GM18508 (cell line): ENCODE measurements at regions not wholly inside any gene's neighbourhood (a gene's known extent, or its start where the extent isn't known, plus 50 kb on each side); places are given as distances from the start of the nearest gene placed in this dataset.

Source experiments
- ATAC-seq: cut with Tn5 transposase; IDR thresholded peaks from one replicate; pipeline ENCODE4 v1.9.1; 2021; ENCODE audit warnings: moderate number of reproducible peaks; ENCODE audit not compliant: insufficient read depth, unreplicated experiment

DNA sequence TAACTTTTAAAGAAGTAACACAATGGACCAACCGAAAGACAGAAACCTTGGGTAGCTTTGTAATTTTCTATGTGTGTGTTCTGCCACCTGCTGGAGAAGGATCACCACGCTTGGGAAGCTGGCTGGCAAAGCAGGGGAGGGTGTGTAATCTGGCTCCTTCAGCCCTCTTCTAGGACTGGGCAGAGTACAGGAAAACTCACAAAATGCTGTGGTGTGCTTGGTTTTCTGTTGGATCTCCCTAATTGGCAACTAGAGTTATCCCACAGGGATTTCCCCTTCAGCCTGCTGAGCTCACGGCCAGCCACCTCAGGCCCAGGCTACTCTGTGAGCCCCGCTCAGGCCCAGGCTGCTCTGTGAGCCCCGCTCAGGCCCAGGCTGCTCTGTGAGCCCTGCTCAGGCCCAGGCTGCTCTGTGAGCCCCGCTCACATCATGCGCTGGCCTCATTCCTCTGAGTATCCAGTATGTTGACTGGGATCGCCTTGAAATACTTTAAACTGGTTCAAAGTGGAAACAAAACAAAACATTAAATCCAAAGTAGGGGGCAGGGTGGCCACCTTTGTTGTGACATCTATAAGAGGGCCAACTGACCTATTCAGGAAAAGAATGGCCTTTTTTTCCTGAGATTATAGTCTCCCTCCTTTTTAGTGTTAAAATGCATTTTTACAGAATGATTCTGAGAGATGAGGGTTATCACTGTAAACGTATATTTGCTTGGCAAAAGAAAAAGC lies 52.0 kb upstream of the RNU6-8 start:
- ATAC-seq, result no peak

DNA sequence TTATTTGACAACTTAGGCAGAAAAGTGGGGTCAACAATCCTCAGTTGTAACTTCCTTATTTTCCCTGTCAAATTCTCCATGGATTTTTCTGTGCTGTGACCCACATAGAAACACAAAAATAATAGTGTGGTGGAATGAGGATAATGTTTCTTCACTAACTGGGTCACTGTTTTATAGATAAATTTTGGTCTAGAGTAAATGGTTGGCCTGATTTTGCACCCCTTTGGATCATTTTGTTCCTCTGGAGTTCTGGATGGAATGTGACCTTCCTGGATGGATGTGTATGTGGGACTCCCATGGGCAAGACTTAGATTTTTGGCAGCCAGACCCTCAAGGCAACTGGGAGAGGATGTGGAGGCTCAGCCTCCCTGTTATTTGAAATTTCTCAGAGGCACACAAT lies 52.7 kb upstream of the RNU6-8 start:
- no peak for ATAC-seq

DNA sequence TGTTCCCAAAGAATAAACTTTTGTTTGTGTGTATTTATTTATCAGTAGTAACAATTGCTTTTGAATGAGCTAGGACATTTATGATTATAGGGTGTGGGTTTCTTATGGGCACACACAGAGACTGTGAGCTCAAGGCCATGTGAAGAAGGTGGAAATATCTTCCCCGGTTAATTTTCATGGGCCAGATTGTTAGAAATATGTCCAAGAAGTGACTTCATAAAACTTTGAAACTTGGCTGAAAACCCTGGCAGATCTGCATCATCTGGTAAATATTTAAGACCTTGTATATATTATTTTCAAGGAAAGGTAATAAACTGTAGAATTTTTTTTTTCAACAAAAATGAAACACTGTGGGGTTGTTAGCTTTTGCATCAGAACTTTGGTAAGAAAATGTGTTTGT lies 53.5 kb upstream of the RNU6-8 start:
- no peak for ATAC-seq

- no peak for ATAC-seq
Measured at GRCh38 chr14:32258336-32258993, 55.4 kb upstream of the RNU6-8 start.

DNA sequence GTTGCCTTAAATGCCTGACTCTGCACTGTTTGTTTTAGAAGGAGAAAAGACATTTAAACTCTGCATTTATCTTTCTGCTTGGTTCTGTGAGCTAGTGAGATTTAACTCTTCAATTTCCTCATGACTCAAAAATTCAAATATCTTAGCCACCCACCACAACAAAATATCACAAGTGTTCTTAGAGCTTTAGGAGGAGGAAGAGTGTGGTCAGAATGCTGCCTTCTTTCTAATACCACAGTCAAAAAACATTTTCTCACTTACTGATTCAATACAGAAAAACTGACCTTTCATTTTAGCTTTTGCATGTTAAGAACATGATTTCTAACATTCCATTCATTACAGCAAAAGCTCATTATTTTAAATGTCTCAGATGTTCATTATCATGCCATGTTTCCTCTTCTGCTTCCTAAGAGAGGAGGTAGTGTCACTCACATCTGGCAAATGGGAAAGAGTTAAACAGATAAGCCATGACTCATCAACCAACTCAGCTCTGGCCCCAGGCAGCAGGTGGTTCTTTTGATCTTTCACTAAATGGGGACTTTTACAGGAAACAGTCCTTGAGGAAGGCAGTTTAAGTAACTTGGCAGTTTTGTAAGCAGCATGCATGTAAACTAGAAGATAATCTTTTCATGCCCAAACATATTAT lies 56.4 kb upstream of the RNU6-8 start:
- peak; percentile 78 for ATAC-seq

GRCh38 chr14:32263939-32264567 lies 61.0 kb upstream of the RNU6-8 start:
- no peak for ATAC-seq

DNA sequence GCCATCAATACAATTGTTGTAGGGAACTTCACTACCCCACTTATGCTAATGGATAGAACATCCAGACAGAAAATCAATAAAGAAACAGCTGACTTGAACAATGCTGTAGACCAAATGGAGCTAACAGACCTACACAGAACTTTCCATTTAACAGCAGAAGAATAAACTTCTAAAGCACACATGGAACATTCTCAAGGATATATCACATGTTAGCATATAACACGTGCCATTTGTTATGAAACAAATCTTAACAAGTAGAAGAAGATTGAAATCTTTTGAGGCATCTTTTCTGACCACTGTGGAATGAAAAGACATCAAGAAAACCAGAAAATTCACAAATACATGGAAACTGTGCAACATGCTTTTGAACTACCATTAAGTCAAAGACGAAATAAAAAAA lies 62.5 kb upstream of the RNU6-8 start:
- ATAC-seq, result no peak

- no peak for ATAC-seq
Measured at GRCh38 chr14:32277998-32278397, 51.1 kb upstream of the AKAP6 start.
